K562 (cell line): ENCODE measurements at regions not wholly inside any gene's neighbourhood (a gene's known extent, or its start where the extent isn't known, plus 50 kb on each side); places are given as distances from the start of the nearest gene placed in this dataset.

Experiments
- ATF7 ChIP-seq: fragments of 450-650 bp; IDR thresholded peaks from 2 replicates; pipeline ENCODE4 v1.7.1; 2014; ENCODE audit warnings: mild to moderate bottlenecking, moderate library complexity
- BRCA1 ChIP-seq, 2 experiments: fragments of 450-650 bp in 1 of 2; sonication (generic) in 1 of 2; formaldehyde crosslinking in 1 of 2; IDR thresholded peaks; 2 replicates each; pipeline versions ENCODE4 v1.5.0 to v1.6.1; 2017 to 2020; ENCODE audit warnings: mild to moderate bottlenecking in 1 of 2, missing genetic modification reagents in 1 of 2
- CHD7 ChIP-seq: fragments of 200-600 bp; sonication (generic); IDR thresholded peaks from one replicate; pipeline ENCODE4 v1.6.1; 2012; ENCODE audit warnings: mild to moderate bottlenecking, low read depth, low read length, inconsistent platforms
- HBP1 ChIP-seq: fragments of 450-650 bp; formaldehyde crosslinking; IDR thresholded peaks from 2 replicates; pipeline ENCODE4 v1.4.0; 2022; ENCODE audit warnings: missing genetic modification characterization
- MCM3 ChIP-seq: fragments of 450-650 bp; IDR thresholded peaks from 2 replicates; pipeline ENCODE4 v1.6.1; 2016
- PML ChIP-seq: IDR thresholded peaks from 2 replicates; pipeline ENCODE4 v1.6.1; 2012; ENCODE audit warnings: low read length, inconsistent platforms
- POLR2AphosphoS5 ChIP-seq: IDR thresholded peaks from 2 replicates; pipeline ENCODE4 v1.6.1; 2011; ENCODE audit warnings: mild to moderate bottlenecking, low read depth, low read length, moderate library complexity; ENCODE audit not compliant: control insufficient read depth, insufficient read depth
- RAD21 ChIP-seq, 2 experiments: fragments of 250-450 bp in 1 of 2; fragments of 450-650 bp in 1 of 2; sonication (Bioruptor Pico) in 1 of 2; formaldehyde crosslinking in 1 of 2; IDR thresholded peaks in 1 of 2; conservative IDR thresholded peaks in 1 of 2; 2 replicates each; pipeline versions ENCODE4 v1.4.0 to v1.8.0; 2020 to 2022; ENCODE audit warnings: mild to moderate bottlenecking in 2 of 2, moderate library complexity in 1 of 2
- YY1 ChIP-seq, 3 experiments: IDR thresholded peaks; 2 replicates each; pipeline ENCODE4 v1.6.1; 2011; ENCODE audit warnings: low read length in 2 of 3, mild to moderate bottlenecking in 2 of 3, moderate library complexity in 2 of 3, borderline replicate concordance in 1 of 3, control low read depth in 1 of 3, low read depth in 1 of 3; ENCODE audit not compliant: insufficient read depth in 3 of 3, insufficient replicate concordance in 2 of 3, control insufficient read depth in 1 of 3, insufficient read length in 1 of 3; ENCODE audit errors: extremely low read depth in 1 of 3
- ZNF785 ChIP-seq: fragments of 250-450 bp; sonication (Bioruptor Pico); IDR thresholded peaks from 2 replicates; pipeline ENCODE4 v1.4.0; 2020; ENCODE audit warnings: mild to moderate bottlenecking
- ZSCAN32 ChIP-seq: fragments of 450-650 bp; formaldehyde crosslinking; IDR thresholded peaks from 2 replicates; pipeline ENCODE4 v1.4.0; 2020; ENCODE audit warnings: mild to moderate bottlenecking, moderate library complexity
- ZZZ3 ChIP-seq: fragments of 450-650 bp; IDR thresholded peaks from 2 replicates; pipeline ENCODE4 v1.6.1; 2016; ENCODE audit warnings: antibody characterized with exemption, mild to moderate bottlenecking, moderate library complexity

GRCh38 chr4:189787216-189788031 is 153.2 kb upstream of the FRG1 start (continued):
- TF ChIP-seq ATF7 (peak; percentile 43; the same call in 1 of the 2 replicates), POLR2AphosphoS5 (no peak), ZNF785 (CRISPR knock-in tag) (no peak), ZZZ3 (no peak), BRCA1 (IDR thresholded peaks at IDR 0.05) (no peak), BRCA1 (CRISPR knock-in tag; IDR thresholded peaks at IDR 0.05) (no peak), PML (no peak), YY1 (IDR thresholded peaks at IDR 0.05; ENCODE audit: borderline replicate concordance in 1 of 3, control insufficient read depth in 1 of 3, extremely low read depth in 1 of 3, insufficient read depth in 3 of 3, insufficient read length in 1 of 3, insufficient replicate concordance in 2 of 3, low read depth in 1 of 3, low read length in 2 of 3) (no peak), CHD7 (no peak), MCM3 (no peak), RAD21 (CRISPR knock-in tag; conservative IDR thresholded peaks at IDR 0.05 in 1 of 2, IDR thresholded peaks at IDR 0.05 in 1 of 2) (peak in 1 of 2 experiments; percentile 28; a peak in 2 of 4 replicates), HBP1 (CRISPR knock-in tag) (peak; percentile 98), ZSCAN32 (CRISPR knock-in tag) (peak; percentile 95)
